ENCODE measurements at regions not wholly inside any gene's neighbourhood (a gene's known extent, or its start where the extent isn't known, plus 50 kb on each side); places are given as distances from the start of the nearest gene placed in this dataset.

GRCh38 chr4:73309211-73309610 is 50.6 kb upstream of the ANKRD17 start:
- TF ChIP-seq CTCF (IDR thresholded peaks at IDR 0.05; ENCODE audit: low read length, missing control alignments), result no peak
- no peak overlapping the region for H3K4me3 ChIP-seq (replicated peaks; ENCODE audit: low read depth, low read length)
- peak; percentile 49 for DNase-seq (ENCODE audit: low read depth)
